NCI-H1105 treated with DMSO at 0.1 percent for 48 hours (cell line): ENCODE measurements at regions not wholly inside any gene's neighbourhood (a gene's known extent, or its start where the extent isn't known, plus 50 kb on each side); places are given as distances from the start of the nearest gene placed in this dataset.
"Not testable (repeated sequence)": the region's sequence is repeated elsewhere in the genome, so short reads cannot be mapped to it uniquely, and the experiment has no call there.

Experiments
- DNase-seq: peaks from one replicate; lab custom pipeline; 2025; lab: John Stamatoyannopoulos, UW

- DNase-seq, result no peak
Measured at GRCh38 chr1:157460381-157460780, 91.9 kb downstream of the FCRL5 start.

DNA sequence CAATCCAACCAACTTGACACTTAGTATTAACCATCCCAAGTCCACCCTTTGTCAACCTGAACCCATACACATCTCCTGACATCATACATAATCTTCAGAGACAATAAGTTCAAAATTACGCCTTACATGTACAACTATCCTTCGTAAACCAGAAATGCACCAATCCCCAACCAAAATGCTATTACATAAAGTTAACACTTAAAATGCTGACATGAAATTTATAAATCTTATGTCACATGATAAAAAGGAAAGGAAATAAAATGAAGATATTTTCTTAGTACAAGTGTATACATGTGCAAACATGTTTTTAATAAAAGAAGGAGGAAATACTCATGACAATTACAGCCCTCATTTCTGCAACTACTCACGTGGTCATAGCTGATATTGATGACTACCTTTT, 95.0 kb downstream of the FCRL5 start:
- DNase-seq, result no peak

- DNase-seq, result no peak
Measured at GRCh38 chr1:157455318-157455717, 97.0 kb downstream of the FCRL5 start.

- no peak for DNase-seq
Measured at GRCh38 chr1:157450106-157450505, 102.2 kb downstream of the FCRL5 start.

GRCh38 chr1:157448636-157449035, 103.7 kb downstream of the FCRL5 start:
- DNase-seq, result no peak

- DNase-seq, result not testable (repeated sequence)
Measured at GRCh38 chr1:157446356-157446755, 106.0 kb downstream of the FCRL5 start.

- not testable (repeated sequence) for DNase-seq
Measured at GRCh38 chr1:157445616-157446140, 106.6 kb downstream of the FCRL5 start.

DNA sequence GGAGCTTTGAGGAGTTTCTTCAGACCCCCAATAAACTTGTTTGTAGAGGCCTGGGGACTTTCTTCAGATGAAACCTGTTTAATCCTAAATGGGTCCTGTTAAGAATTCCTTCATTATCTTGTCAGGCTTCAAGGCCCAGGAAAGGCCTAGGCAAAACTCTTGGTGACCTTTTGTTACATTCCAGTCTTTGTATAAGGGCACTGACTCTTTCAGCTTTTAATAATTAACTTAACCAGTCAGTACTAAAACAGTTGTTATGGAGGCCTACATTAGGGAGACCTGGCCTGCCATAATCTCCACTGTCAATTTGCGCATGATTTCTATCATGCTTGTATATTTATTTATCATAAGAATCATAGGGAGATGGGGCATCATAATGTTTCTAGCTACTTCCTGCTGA, 110.2 kb downstream of the FCRL5 start:
- DNase-seq, result no peak

GRCh38 chr1:157439302-157439954, 112.9 kb downstream of the FCRL5 start:
- no peak for DNase-seq

GRCh38 chr1:157438613-157439012, 113.7 kb downstream of the FCRL5 start:
- no peak for DNase-seq

- DNase-seq, result no peak
Measured at GRCh38 chr1:157438146-157438545, 114.2 kb downstream of the FCRL5 start.

DNA sequence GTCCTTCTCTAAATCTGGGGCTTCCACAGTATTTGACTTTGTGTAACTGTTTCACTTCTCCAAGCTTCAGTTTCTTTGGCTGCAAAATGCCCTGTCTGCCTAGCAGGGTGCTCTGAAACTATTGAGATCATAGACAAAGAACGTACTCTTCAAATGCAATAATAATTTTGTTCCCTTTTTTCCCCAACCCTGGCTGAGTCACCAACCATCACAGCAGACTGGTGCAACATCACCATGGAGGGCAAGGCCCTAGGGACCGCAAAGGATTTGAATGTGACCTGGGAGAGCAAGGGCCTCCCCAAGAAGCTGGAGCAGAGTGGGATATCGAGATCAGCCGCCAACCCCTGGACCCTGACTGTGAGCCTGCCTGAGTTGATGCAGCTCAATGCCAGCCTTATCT, 115.0 kb downstream of the FCRL5 start:
- DNase-seq, result no peak

DNA sequence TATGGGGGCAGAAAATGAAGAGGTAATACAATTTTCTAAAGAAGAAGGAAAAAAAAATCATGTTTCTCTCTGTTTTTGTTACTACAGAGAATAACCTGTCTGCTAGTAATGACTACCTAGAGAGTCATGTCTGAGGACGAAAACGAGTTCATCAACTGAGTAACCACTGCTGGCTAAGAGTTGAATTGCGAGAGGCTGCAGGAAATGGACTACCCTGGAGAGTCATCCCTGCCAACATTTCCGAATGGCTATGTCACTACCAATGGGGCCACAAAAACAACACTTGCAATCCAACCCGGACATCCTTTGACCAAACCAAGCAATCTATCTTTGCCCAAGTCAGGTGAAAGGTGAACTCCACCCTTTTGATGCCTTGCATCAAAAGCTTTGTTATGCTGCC, 120.6 kb downstream of the FCRL5 start:
- no peak for DNase-seq

DNA sequence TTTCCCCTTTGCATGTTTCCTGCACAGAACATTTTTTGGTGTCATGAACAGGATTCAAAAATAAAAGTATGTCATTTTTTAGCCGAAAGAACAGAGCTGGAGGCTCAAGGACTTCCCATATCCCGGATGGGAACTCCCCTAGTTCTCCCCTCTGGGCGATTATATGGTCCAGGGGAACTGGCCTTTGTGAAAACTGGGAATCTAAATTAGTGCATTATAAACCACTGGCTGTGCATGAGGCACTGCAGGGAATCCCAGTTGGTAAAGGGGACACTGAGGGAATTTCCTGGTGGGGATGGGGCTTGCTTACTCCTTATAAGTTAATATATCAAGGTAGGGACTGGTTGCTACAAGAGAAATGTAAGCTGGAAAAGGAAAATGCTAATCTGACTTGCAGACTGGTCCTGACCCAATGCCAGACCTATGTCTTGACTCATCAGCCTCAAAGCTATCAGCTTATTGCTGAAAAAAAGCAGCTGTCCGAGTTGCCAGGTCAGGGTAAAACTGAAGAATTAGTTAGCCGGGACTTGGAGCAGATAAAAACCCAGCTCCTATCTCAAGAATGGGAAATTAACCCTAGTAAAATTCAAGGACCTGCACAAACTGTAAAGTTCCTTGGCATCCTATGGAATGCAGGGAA, 122.6 kb downstream of the FCRL5 start:
- DNase-seq, result no peak

DNA sequence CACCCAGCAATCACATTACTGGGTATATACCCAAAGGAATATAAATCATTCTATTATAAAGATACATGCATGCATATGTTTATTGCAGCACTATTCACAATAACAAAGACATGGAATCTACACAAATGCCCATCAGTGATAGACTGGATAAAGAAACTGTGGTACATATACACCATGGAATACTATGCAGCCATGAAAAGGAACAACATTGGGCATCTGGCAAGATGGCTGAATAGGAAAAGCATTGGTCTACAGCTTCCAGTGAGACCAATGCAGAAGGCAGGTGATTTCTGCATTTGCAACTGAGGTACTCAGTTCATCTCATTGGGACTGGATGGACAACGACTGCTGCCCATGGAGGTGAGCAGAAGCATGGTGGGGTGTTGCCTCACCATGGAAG, 128.6 kb downstream of the FCRL5 start:
- not testable (repeated sequence) for DNase-seq

GRCh38 chr1:157419845-157420542, 132.3 kb downstream of the FCRL5 start:
- no peak for DNase-seq

- DNase-seq, result no peak
Measured at GRCh38 chr1:157418659-157419058, 133.7 kb downstream of the FCRL5 start.

DNA sequence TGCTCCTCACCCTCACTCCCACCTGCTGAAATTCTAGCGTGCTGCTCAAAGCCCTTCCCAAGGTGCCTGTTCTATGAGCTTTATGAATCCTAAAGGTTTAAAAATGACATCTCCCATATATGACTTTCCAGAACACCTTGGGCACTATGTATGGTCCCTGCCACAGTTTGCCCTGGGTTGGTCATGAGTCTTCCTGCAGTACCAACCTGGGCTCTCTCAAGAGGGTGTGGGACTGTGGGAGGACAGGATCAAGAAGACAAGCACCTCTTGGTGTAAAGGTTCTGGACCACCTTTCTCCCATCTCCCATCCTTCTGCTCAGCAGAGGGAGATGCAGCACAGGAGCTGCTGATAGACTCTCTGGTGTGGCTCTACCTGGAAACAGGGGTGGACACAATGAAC, 134.1 kb downstream of the FCRL5 start:
- no peak for DNase-seq

DNA sequence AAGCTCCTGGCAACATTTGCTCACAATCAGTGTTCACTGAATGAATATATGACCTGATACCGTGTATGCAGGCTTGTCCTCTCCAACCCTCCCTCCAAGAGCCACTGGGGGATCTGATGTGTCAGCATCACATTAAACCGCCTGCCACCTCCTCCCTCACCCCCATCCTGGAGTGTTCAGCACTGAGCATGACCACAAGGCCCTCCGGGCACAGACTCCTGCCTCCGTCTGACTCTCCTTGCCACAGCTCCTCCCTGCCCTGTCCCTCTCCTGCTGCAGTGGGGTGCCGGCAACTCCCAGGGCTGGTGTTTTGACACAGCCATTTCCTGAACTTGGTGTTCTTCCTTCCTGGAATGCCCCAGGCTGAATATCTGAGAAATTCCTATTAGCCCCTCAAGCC, 136.7 kb downstream of the FCRL5 start:
- no peak for DNase-seq

DNA sequence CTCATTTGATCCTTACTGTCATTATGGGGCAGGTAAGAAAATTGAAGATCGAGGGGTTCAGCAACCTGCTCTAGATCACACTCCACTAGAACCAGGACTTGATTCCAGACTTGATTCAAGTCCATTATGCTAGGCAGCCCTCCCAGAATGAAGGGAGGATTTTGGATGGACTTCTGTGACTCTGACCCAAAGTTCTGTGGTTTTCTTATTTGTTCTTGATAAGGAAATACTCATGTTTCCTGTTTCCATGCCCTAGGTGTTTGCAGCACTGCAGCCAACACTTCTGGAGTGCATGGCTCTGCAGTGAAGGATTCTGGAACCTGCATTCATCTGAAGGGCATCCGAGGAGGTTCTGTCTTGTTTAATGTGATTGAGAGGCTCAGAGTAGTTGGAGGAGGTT, 140.0 kb downstream of the FCRL5 start:
- no peak for DNase-seq

DNA sequence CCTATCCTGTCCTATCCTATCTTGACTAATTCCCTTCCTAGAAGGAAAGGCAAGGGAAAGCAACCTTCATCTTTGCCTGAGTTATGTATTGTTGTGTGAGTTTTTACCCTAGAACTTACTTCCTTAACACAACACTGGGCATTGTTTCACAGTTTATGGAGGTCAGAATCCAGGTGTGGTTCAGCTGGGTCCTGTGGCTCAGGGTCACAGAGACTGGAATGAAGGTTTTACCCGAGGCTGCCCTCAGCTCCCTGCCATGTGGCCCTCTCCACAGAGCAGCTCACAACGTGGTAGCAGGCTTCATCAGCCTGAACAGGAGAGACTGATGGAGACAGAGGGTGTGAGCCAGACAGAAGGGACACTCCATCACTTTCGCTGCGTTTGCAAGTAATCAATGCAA, 140.5 kb downstream of the FCRL5 start:
- DNase-seq, result no peak

GRCh38 chr1:157411064-157411463, 141.3 kb downstream of the FCRL5 start:
- DNase-seq, result no peak

GRCh38 chr1:157410457-157410856, 141.9 kb downstream of the FCRL5 start:
- no peak for DNase-seq
